Epithelial cell of esophagus (primary cell): ENCODE measurements at regions not wholly inside any gene's neighbourhood (a gene's known extent, or its start where the extent isn't known, plus 50 kb on each side); places are given as distances from the start of the nearest gene placed in this dataset.

Source experiments
- DNase-seq: peaks from one replicate; pipeline ENCODE4 v3.0.0; 2010; ENCODE audit warnings: low read depth
- H3K4me3 ChIP-seq: 2 replicates; pipeline ENCODE4 v1.5.1; 2011; ENCODE audit warnings: mild to moderate bottlenecking, low read length, control low read depth
- TF ChIP-seq, protein P1 (sequence below): IDR thresholded peaks from 2 replicates; pipeline ENCODE4 v1.5.1; 2011; ENCODE audit warnings: low read depth, mild to moderate bottlenecking, low read length, control low read depth, inconsistent platforms; ENCODE audit not compliant: insufficient read depth; ENCODE audit errors: missing control alignments

DNA sequence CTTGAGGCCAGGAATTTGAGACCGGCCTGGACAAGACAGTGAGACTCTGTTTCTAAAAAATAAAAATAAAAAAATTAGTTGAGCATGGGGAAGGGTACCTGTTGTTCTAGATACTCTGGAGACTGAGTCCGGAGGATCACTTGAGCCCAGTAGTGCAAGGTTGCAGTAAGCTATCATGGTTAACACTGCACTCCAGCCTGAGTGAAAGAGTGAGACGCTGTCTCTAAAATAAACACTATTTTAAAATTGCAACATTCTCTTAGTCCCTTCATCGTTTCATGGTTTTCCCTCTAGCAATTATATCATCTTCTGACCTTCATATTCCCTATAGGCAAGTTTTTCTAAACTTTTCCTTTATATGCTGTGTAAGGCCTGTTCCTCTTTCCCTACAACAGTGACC lies 248.5 kb downstream of the VAPA start:
- no peak for DNase-seq
- TF ChIP-seq, protein P1, sequence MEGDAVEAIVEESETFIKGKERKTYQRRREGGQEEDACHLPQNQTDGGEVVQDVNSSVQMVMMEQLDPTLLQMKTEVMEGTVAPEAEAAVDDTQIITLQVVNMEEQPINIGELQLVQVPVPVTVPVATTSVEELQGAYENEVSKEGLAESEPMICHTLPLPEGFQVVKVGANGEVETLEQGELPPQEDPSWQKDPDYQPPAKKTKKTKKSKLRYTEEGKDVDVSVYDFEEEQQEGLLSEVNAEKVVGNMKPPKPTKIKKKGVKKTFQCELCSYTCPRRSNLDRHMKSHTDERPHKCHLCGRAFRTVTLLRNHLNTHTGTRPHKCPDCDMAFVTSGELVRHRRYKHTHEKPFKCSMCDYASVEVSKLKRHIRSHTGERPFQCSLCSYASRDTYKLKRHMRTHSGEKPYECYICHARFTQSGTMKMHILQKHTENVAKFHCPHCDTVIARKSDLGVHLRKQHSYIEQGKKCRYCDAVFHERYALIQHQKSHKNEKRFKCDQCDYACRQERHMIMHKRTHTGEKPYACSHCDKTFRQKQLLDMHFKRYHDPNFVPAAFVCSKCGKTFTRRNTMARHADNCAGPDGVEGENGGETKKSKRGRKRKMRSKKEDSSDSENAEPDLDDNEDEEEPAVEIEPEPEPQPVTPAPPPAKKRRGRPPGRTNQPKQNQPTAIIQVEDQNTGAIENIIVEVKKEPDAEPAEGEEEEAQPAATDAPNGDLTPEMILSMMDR = no peak
- H3K4me3 ChIP-seq = no peak overlapping the region

DNA sequence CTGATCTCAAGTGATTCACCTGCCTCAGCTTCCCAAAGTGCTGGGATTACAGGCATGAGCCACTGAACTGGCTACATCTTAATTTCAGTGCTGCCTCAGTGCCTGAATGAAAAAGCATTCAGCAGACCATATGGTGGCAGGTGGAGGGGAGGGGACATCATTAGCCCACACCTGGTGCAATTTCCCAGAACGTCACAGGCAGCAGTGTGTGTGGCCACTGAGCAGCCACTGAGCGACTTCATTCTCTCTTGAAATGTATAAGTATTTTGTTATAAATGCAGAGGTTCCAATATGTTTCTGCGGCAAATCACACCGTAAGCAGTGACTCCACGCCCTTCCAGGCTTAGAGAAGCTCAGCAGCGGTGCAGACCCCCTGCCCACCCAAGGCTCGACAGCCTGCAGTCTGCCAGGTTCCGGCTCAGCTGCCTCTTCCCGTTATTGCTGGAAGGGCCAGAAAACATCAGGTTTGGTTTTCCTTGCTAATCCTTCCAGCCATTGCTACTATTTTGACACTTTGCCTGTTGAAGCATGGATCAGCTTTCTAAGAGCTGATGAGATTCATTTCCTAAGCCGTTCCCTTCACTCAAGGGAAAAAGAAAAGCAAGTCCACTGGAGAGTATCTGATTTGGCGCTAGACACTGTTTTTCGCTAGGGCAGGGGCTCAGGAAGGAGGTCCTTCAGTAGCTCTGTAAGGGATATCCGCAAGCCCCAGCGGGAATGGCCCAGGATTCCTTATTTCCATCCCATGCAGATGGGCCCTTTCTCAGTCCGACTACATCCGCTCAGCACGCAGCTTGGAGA lies 250.7 kb downstream of the VAPA start:
- TF ChIP-seq, protein P1 = no peak
- DNase-seq = no peak
- no peak overlapping the region for H3K4me3 ChIP-seq

DNA sequence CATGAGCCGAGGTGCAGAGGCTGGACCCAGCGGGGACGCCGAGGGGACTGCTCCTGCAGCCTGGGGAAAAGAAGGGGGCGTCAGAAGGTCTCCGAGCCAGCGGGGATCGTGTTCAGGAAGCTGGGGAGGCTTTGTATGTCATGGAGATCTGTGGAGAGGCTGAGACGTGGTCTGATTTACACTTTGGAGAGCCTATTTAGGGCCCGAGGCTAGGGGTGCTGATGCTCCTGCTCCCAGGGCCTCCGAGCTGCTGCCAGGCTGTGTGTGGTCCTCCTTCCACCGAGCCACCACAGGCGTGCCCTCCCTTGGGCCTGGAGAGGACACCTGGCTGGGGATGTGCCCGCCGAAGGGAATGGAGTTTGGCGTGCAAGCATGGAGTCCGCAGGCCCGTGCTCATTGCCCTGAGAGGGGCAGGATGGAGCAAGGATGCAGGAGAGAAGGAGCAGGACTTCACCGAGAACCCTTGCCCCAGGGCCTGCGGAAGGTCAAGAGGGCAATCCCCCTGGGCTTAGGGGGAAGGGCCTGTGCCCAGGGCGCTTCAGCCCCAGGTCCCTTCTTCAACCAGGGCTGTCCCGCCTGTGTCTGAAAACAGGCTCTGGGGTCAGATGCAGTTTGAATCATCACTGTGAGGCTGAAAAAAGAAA lies 252.5 kb downstream of the VAPA start:
- H3K4me3 ChIP-seq = no peak overlapping the region
- no peak for DNase-seq
- TF ChIP-seq, protein P1 = no peak

DNA sequence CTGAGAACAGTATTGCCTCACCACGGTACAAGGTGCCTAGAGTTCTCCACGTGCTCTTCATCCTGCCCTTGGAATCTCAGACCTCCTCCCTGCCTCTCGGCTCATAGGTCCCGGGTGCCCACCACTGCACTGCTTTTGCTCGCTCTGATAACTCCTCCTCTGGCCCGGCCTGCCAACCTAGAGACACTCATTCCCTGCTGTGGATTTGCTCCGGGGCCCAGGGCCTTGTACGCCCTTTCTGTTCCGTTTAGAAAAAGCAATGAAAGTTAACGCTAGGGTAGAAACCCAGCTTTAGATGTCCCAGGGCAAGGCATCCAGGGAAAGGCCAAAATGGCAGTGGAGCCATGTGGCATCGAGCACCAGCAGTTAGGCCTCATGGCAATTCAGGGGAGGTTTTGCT lies 253.9 kb downstream of the VAPA start:
- TF ChIP-seq, protein P1 = no peak
- no peak for DNase-seq

DNA sequence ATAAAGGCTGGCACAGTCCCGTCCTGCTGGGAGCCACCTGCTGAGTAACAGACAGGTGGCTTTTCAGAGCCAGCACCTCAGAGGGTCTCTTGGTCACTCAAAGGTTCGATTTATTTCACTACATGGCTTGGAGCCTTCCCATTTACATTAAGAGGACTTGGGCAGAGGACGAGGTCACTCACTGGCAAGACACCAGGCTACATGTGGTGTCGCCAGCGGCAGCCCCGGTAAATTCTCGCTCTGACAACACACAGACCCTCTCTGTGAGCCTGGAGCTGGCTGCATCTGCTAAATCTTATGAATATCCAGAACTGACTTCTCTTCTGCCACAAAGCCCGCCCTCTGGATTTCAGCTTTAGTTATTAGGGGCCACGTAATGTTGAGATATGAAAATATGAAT lies 254.7 kb downstream of the VAPA start:
- TF ChIP-seq, protein P1 = no peak
- no peak overlapping the region for H3K4me3 ChIP-seq
- DNase-seq = no peak

More for the DNA sequence above, 253.9 kb downstream of the VAPA start:
- H3K4me3 ChIP-seq = no peak overlapping the region

DNA sequence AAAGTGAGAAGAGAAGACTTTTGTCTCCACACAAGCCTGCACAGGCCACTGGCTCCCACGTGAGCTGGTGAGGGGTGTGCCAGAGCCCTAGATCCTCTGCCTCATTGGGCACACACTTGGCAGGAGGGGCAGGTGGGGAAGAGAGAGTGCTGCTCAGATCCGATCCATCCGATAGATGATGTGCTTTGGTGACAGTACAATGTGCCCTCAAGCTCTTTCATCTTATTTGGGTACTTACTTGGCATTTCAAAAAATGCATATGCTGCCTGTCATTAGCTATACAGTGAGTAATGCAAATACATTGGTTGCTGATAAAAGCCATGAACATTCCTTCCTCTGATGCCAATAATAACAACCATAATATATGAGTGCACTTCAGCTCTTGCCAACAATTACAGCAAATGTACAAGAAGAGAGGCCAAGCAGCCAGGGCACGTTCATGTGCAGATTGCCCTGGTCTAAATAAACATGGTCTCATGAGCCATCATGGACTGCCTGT lies 255.3 kb downstream of the VAPA start:
- TF ChIP-seq, protein P1 = no peak
- peak; percentile 53 for DNase-seq

More for the DNA sequence above, 255.3 kb downstream of the VAPA start:
- no peak overlapping the region for H3K4me3 ChIP-seq
